Lower lobe of right lung (tissue), 2 donors: ENCODE measurements at regions not wholly inside any gene's neighbourhood (a gene's known extent, or its start where the extent isn't known, plus 50 kb on each side); places are given as distances from the start of the nearest gene placed in this dataset.

Source experiments
- ATAC-seq, 2 donors: fragments of 200-7000 bp; cut with Tn5 transposase; one replicate each; pipeline ENCODE4 v1.9.1; 2020 to 2022; ENCODE audit warnings: mild to moderate bottlenecking in 2 of 2, moderate library complexity in 2 of 2
- DNase-seq: peaks from one replicate; pipeline ENCODE4 v3.0.0-alpha.2; 2020
- H3K27ac ChIP-seq: fragments of 200-600 bp; one replicate; pipeline ENCODE4 v1.8.0; 2022
- H3K27me3 ChIP-seq: fragments of 200-600 bp; one replicate; pipeline ENCODE4 v1.8.0; 2022; ENCODE audit warnings: low read depth
- H3K36me3 ChIP-seq: fragments of 200-600 bp; one replicate; pipeline ENCODE4 v1.8.0; 2022; ENCODE audit warnings: mild to moderate bottlenecking
- H3K4me1 ChIP-seq: fragments of 200-600 bp; one replicate; pipeline ENCODE4 v1.8.0; 2022
- H3K4me3 ChIP-seq: fragments of 200-600 bp; one replicate; pipeline ENCODE4 v1.8.0; 2022; ENCODE audit warnings: mild to moderate bottlenecking
- H3K9me3 ChIP-seq: fragments of 200-600 bp; one replicate; pipeline ENCODE4 v1.8.0; 2022
- intact Hi-C: fragments of 100-400 bp; cut with DNase I; formaldehyde crosslinking; loops from one replicate; pipeline ENCODE4 v1.11.0; 2022
- TF ChIP-seq, protein P1 (sequence below): fragments of 200-600 bp; IDR thresholded peaks from one replicate; pipeline ENCODE4 v1.8.0; 2022; ENCODE audit warnings: antibody characterized with exemption, mild to moderate bottlenecking
- donor health status: DM: no; HTN: yes; CAD: no; lungs with severe emphysema.

DNA sequence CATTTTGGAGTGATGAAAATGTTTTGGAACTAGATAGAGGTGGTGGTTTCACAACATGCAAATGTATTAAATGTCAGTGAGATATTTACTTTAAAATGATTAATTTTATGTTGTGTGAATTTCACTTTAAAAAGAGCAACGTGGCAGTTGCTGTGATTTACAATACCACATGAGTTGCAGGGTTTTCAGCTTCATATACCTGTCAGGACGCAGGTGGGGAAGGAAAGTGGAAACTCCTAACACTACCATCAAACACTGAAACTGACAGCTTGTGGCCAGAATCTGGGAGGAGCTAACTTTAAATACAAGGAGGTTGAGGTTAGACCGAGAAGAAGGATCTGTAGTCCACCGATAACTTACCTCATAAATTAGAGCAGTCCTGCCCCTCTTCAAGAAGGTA, 168.9 kb upstream of the TMEM72 start:
- Histone ChIP-seq H3K36me3 (no peaks in the 10 kb centered on the region), H3K27ac (no peak overlapping the region), H3K9me3 (no peaks in the 10 kb centered on the region), H3K27me3 (no peaks in the 10 kb centered on the region), H3K4me3 (no peak overlapping the region), H3K4me1 (no peaks in the 10 kb centered on the region)
- intact Hi-C loops: no loop called here
- TF ChIP-seq, protein P1, sequence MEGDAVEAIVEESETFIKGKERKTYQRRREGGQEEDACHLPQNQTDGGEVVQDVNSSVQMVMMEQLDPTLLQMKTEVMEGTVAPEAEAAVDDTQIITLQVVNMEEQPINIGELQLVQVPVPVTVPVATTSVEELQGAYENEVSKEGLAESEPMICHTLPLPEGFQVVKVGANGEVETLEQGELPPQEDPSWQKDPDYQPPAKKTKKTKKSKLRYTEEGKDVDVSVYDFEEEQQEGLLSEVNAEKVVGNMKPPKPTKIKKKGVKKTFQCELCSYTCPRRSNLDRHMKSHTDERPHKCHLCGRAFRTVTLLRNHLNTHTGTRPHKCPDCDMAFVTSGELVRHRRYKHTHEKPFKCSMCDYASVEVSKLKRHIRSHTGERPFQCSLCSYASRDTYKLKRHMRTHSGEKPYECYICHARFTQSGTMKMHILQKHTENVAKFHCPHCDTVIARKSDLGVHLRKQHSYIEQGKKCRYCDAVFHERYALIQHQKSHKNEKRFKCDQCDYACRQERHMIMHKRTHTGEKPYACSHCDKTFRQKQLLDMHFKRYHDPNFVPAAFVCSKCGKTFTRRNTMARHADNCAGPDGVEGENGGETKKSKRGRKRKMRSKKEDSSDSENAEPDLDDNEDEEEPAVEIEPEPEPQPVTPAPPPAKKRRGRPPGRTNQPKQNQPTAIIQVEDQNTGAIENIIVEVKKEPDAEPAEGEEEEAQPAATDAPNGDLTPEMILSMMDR: no peak
- DNase-seq: no peak
- no peak for ATAC-seq

DNA sequence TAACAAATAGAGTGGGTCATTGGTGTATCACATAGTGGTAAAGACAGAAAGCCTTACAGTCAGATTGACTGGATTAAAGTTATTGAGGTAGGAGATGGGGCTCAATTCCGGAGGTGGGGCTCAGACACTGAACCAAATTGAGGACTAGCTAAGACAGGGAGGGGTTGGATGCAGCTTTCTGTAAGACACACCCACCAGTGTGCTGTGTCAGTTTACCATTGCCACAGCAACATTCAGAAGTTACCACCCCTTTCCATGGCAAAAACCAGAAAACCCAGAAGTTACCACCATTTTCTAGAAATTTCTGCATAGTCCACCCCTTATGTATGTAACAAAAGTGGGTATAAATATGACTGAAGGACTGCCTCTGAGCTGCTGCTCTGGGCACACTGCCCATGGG, 167.6 kb upstream of the TMEM72 start:
- H3K9me3 ChIP-seq: no peaks in the 10 kb centered on the region
- intact Hi-C loops: no loop called here

DNA sequence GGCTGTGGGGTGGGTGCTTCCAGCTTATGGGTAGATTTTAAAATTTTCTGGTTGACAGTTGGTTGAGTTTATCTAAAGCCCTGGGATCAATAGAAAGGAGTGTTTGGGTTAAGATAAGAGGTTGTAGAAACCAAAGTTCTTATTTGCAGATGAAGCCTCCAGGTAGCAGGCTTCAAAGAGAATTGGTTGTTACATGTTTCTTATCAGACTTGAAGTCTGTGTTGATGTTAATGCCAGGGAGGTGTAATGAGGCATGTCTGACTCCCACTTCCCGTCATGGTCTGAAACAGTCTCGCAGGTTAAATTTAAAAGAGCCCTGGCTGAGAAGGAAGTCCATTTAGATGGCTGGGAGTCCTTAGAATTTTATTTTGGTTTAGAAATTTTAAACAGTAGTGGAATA, 165.2 kb upstream of the TMEM72 start:
- intact Hi-C loops: no loop called here
- Histone ChIP-seq H3K27ac (no peak overlapping the region), H3K4me3 (no peak overlapping the region), H3K9me3 (no peaks in the 10 kb centered on the region), H3K27me3 (no peaks in the 10 kb centered on the region), H3K36me3 (no peaks in the 10 kb centered on the region), H3K4me1 (no peaks in the 10 kb centered on the region)
- ATAC-seq (no peak), DNase-seq (no peak)
- TF ChIP-seq, protein P1: no peak

More for the DNA sequence above, 167.6 kb upstream of the TMEM72 start:
- no peak overlapping the region for H3K4me3 ChIP-seq
- H3K4me1 ChIP-seq: no peaks in the 10 kb centered on the region
- H3K27me3 ChIP-seq: no peaks in the 10 kb centered on the region
- no peak overlapping the region for H3K27ac ChIP-seq
- ATAC-seq (no peak), DNase-seq (no peak)
- H3K36me3 ChIP-seq: no peaks in the 10 kb centered on the region
- TF ChIP-seq, protein P1: no peak

DNA sequence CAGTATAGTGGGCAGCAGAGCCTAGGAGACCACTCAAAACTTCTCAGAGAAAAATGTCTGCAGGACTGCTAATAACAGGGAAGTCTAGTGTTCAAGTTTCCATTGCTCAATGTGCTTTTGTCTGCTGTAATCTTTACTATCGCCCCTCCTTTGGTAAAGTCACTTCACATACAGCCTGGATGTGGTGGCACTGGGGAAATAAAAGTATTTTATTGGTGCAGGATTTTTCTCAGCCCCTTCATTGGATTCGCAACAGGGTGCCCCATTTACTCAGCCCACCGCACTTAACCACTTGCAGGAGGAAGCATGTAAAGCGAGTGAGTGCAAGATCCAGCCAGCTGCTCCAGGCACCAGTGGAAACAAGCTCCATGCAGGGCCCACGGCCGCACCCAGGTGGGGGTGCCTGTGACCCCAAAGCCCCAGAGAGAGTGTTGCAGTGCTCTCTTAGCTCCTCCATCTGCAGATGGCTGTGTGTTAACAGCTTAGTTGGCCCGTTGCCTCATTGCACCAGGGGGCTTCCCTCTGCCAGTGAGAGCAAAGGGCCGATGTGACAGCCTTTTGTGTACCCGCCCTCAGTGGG, 163.5 kb upstream of the TMEM72 start:
- intact Hi-C loops: no loop called here
- ATAC-seq (no peak), DNase-seq (no peak)

DNA sequence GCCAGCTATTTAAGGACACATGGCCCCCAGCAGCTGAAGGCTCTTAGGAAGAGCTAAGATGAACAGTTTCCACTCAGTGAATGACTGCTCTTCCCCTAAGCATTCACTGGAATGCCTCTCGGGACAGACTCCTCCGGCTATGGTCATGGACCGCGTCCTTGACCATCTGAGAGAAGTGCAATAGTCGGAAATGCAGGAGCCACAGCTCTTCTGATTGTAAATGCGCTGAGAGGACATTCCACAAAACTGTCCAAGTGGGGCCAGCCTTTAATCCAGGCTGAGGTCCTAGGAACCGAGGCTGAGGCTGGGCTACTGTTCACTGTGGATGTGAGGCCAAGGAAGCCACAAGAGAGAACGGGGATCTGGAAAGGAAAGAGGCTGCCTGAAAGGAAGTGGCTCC, 162.0 kb upstream of the TMEM72 start:
- Histone ChIP-seq H3K4me1 (no peaks in the 10 kb centered on the region), H3K9me3 (no peaks in the 10 kb centered on the region), H3K27me3 (no peaks in the 10 kb centered on the region), H3K27ac (no peak overlapping the region), H3K4me3 (no peak overlapping the region), H3K36me3 (no peaks in the 10 kb centered on the region)
- ATAC-seq (no peak), DNase-seq (no peak)
- intact Hi-C loops: no loop called here
- TF ChIP-seq, protein P1: no peak

More for the DNA sequence above, 163.5 kb upstream of the TMEM72 start:
- Histone ChIP-seq H3K4me3 (no peak overlapping the region), H3K9me3 (no peaks in the 10 kb centered on the region), H3K27ac (no peak overlapping the region), H3K4me1 (no peaks in the 10 kb centered on the region), H3K36me3 (no peaks in the 10 kb centered on the region), H3K27me3 (no peaks in the 10 kb centered on the region)
- TF ChIP-seq, protein P1: no peak
